H9 (cell line): ENCODE measurements at regions not wholly inside any gene's neighbourhood (a gene's known extent, or its start where the extent isn't known, plus 50 kb on each side); places are given as distances from the start of the nearest gene placed in this dataset.

Experiments
- DNase-seq: peaks from one replicate; pipeline ENCODE4 v3.0.0-alpha.2; 2017
- H2AFZ ChIP-seq: one replicate; pipeline ENCODE4 v1.6.1; 2013; ENCODE audit warnings: mild to moderate bottlenecking, low read length, control low read depth, moderate library complexity
- H2AK5ac ChIP-seq: 2 replicates; pipeline ENCODE4 v1.6.1; 2013; ENCODE audit warnings: low read length, control low read depth, mixed read lengths; ENCODE audit not compliant: insufficient read length
- H2BK120ac ChIP-seq: one replicate; pipeline ENCODE4 v1.6.1; 2013; ENCODE audit warnings: low read depth, mild to moderate bottlenecking, low read length, control low read depth, inconsistent platforms; ENCODE audit not compliant: poor library complexity, severe bottlenecking
- H2BK12ac ChIP-seq: 2 replicates; pipeline ENCODE4 v1.6.1; 2013; ENCODE audit warnings: low read length, control low read depth, mixed read lengths, low read depth; ENCODE audit not compliant: insufficient read length
- H2BK15ac ChIP-seq: 2 replicates; pipeline ENCODE4 v1.6.1; 2013; ENCODE audit warnings: low read depth, low read length, control low read depth
- H2BK20ac ChIP-seq: one replicate; pipeline ENCODE4 v1.6.1; 2013; ENCODE audit warnings: low read depth, mild to moderate bottlenecking, low read length, control low read depth, inconsistent platforms; ENCODE audit not compliant: poor library complexity, severe bottlenecking
- H2BK5ac ChIP-seq: 2 replicates; pipeline ENCODE4 v1.6.1; 2013; ENCODE audit warnings: low read length, control low read depth, mixed read lengths; ENCODE audit not compliant: insufficient read length
- H3K14ac ChIP-seq: 2 replicates; pipeline ENCODE4 v1.6.1; 2013; ENCODE audit warnings: low read length, control low read depth; ENCODE audit not compliant: insufficient read depth
- H3K18ac ChIP-seq: 2 replicates; pipeline ENCODE4 v1.6.1; 2013; ENCODE audit warnings: low read depth, mild to moderate bottlenecking, mixed read lengths, low read length, control low read depth; ENCODE audit not compliant: insufficient read length
- H3K23ac ChIP-seq: 2 replicates; pipeline ENCODE4 v1.6.1; 2013; ENCODE audit warnings: low read length, control low read depth, mixed read lengths, low read depth; ENCODE audit not compliant: insufficient read length
- H3K23me2 ChIP-seq: 2 replicates; pipeline ENCODE4 v1.6.1; 2013; ENCODE audit warnings: low read depth, mild to moderate bottlenecking, mixed read lengths, low read length, control low read depth; ENCODE audit not compliant: insufficient read length, poor library complexity, severe bottlenecking
- H3K27ac ChIP-seq: 2 replicates; pipeline ENCODE4 v1.5.1; 2013; ENCODE audit warnings: low read length, control low read depth, mixed read lengths, low read depth; ENCODE audit not compliant: insufficient read length
- H3K27me3 ChIP-seq: 2 replicates; pipeline ENCODE4 v1.6.1; 2013; ENCODE audit warnings: low read length, control low read depth, inconsistent platforms; ENCODE audit not compliant: insufficient read depth
- H3K4ac ChIP-seq: 2 replicates; pipeline ENCODE4 v1.6.1; 2013; ENCODE audit warnings: low read depth, mild to moderate bottlenecking, control low read depth, inconsistent platforms, low read length, moderate library complexity
- H3K4me1 ChIP-seq: 2 replicates; pipeline ENCODE4 v1.6.1; 2013; ENCODE audit warnings: low read length, control low read depth, inconsistent platforms; ENCODE audit not compliant: insufficient read depth
- H3K4me2 ChIP-seq: 2 replicates; pipeline ENCODE4 v1.6.1; 2013; ENCODE audit warnings: low read length, control low read depth, mixed read lengths; ENCODE audit not compliant: insufficient read length, insufficient read depth
- H3K56ac ChIP-seq: 2 replicates; pipeline ENCODE4 v1.6.1; 2013; ENCODE audit warnings: low read depth, mild to moderate bottlenecking, mixed read lengths, low read length, control low read depth; ENCODE audit not compliant: insufficient read length
- H3K79me1 ChIP-seq: 2 replicates; pipeline ENCODE4 v1.6.1; 2013; ENCODE audit warnings: low read depth, mild to moderate bottlenecking, moderate library complexity, low read length, control low read depth, inconsistent platforms; ENCODE audit not compliant: insufficient read depth, poor library complexity, severe bottlenecking
- H3K79me2 ChIP-seq: 2 replicates; pipeline ENCODE4 v1.6.1; 2013; ENCODE audit warnings: low read length, control low read depth, inconsistent platforms; ENCODE audit not compliant: insufficient read depth
- H3K9ac ChIP-seq: 2 replicates; pipeline ENCODE4 v1.6.1; 2013; ENCODE audit warnings: low read length, control low read depth, mixed read lengths; ENCODE audit not compliant: insufficient read length; ENCODE audit errors: extremely low read depth
- H3K9me3 ChIP-seq: one replicate; pipeline ENCODE4 v1.6.1; 2013; ENCODE audit warnings: low read depth, low read length, inconsistent platforms; ENCODE audit not compliant: control insufficient read depth
- H3T11ph ChIP-seq: one replicate; pipeline ENCODE4 v1.6.1; 2013; ENCODE audit warnings: mild to moderate bottlenecking, low read length, control low read depth, inconsistent platforms
- H4K20me1 ChIP-seq: one replicate; pipeline ENCODE4 v1.6.1; 2013; ENCODE audit not compliant: control insufficient read depth, insufficient read length, insufficient read depth
- H4K5ac ChIP-seq: 2 replicates; pipeline ENCODE4 v1.6.1; 2013; ENCODE audit warnings: low read depth, mild to moderate bottlenecking, mixed read lengths, low read length, control low read depth; ENCODE audit not compliant: insufficient read length
- H4K8ac ChIP-seq: replicated peaks from 2 replicates; pipeline ENCODE4 v1.6.1; 2013; ENCODE audit warnings: low read length, control low read depth, mixed read lengths, low read depth; ENCODE audit not compliant: insufficient read length
- H4K91ac ChIP-seq: 2 replicates; pipeline ENCODE4 v1.6.1; 2013; ENCODE audit warnings: low read depth, mild to moderate bottlenecking, moderate library complexity, mixed read lengths, low read length, control low read depth; ENCODE audit not compliant: insufficient read length
- H3K27ac Mint-ChIP-seq, 3 experiments: 2 replicates in 2 of 3; 3 replicates in 1 of 3; pipeline ENCODE4 v1.8.0; 2020 to 2021; ENCODE audit warnings: mixed read lengths in 3 of 3, mild to moderate bottlenecking in 1 of 3, moderate library complexity in 1 of 3
- H3K27me3 Mint-ChIP-seq: 2 replicates; pipeline ENCODE4 v1.8.0; 2021; ENCODE audit warnings: low read depth, mild to moderate bottlenecking, moderate library complexity, mixed read lengths
- H3K36me3 Mint-ChIP-seq, 3 experiments: 2 replicates in 2 of 3; 3 replicates in 1 of 3; pipeline ENCODE4 v1.8.0; 2020 to 2021; ENCODE audit warnings: low read depth in 3 of 3, mixed read lengths in 3 of 3; ENCODE audit not compliant: insufficient read depth in 1 of 3
- H3K4me1 Mint-ChIP-seq, 2 experiments: 2 replicates each; pipeline ENCODE4 v1.8.0; 2020; ENCODE audit warnings: mixed read lengths in 2 of 2
- H3K4me3 Mint-ChIP-seq, 2 experiments: 2 replicates in 1 of 2; 3 replicates in 1 of 2; pipeline ENCODE4 v1.8.0; 2020 to 2021; ENCODE audit warnings: mild to moderate bottlenecking in 2 of 2, mixed read lengths in 2 of 2, moderate library complexity in 1 of 2
- H3K9me3 Mint-ChIP-seq, 2 experiments: 2 replicates in 1 of 2; 3 replicates in 1 of 2; pipeline ENCODE4 v1.8.0; 2020; ENCODE audit warnings: mild to moderate bottlenecking in 2 of 2, mixed read lengths in 2 of 2, moderate library complexity in 1 of 2
- CTCF ChIP-seq: fragments of 200-600 bp; sonication (generic); conservative IDR thresholded peaks from 3 replicates; pipeline ENCODE4 v1.8.0; 2021; ENCODE audit warnings: antibody characterized with exemption, mild to moderate bottlenecking
- WGBS: extraction: QIAGEN DNeasy Blood & Tissue Kit; methylation state at CpG from one replicate; pipeline ENCODE4 v1.1.7; 2013; ENCODE audit warnings: missing lambda C conversion rate, low lambda C conversion rate, mixed read lengths; ENCODE audit not compliant: insufficient read length; ENCODE audit errors: extremely low coverage; 5-methylcytosine and 5-hydroxymethylcytosine counted together

- no peak for TF ChIP-seq CTCF
- Histone ChIP-seq H2BK120ac (no peak overlapping the region), H3K23ac (no peak overlapping the region), H3K4me2 (no peak overlapping the region), H2BK15ac (no peak overlapping the region), H2BK20ac (no peak overlapping the region), H2AK5ac (no peak overlapping the region), H3K79me1 (no peaks in the 10 kb centered on the region), H3K27me3 (no peaks in the 10 kb centered on the region), H3K4me1 (peaks cover 3% of the 10 kb centered on the region; the same call in 1 of the 2 replicates), H2BK12ac (no peak overlapping the region), H3K9ac (no peak overlapping the region), H3K14ac (no peak overlapping the region), H3K79me2 (no peaks in the 10 kb centered on the region), H3K56ac (no peak overlapping the region), H4K8ac (no peak overlapping the region), H2BK5ac (no peak overlapping the region), H3K4ac (no peak overlapping the region), H3T11ph (no peak overlapping the region), H4K20me1 (no peaks in the 10 kb centered on the region), H2AFZ (no peak overlapping the region), H4K5ac (no peak overlapping the region), H3K27ac (no peak overlapping the region), H4K91ac (no peak overlapping the region), H3K23me2 (no peaks in the 10 kb centered on the region), H3K9me3 (no peaks in the 10 kb centered on the region), H3K18ac (no peak overlapping the region)
- H3K27me3 Mint-ChIP-seq = peaks cover 6% of the 10 kb centered on the region
- H3K4me1 Mint-ChIP-seq = peaks cover 50 to 56% of the 10 kb centered on the region in 2 experiments
- H3K36me3 Mint-ChIP-seq = no peaks in the 10 kb centered on the region
- WGBS = no CpG with 5 or more reads among the region's 8 CpGs
- peak; percentile 13 for DNase-seq
- no peak overlapping the region for H3K27ac Mint-ChIP-seq
- no peak overlapping the region for H3K4me3 Mint-ChIP-seq
- no peaks in the 10 kb centered on the region; a peak in 2 of 5 replicates for H3K9me3 Mint-ChIP-seq
These were observed 110.9 kb upstream of the COPS8 start for GRCh38 chr2:236974752-236975151.
